ENCODE measurements at regions not wholly inside any gene's neighbourhood (a gene's known extent, or its start where the extent isn't known, plus 50 kb on each side); places are given as distances from the start of the nearest gene placed in this dataset.

DNA sequence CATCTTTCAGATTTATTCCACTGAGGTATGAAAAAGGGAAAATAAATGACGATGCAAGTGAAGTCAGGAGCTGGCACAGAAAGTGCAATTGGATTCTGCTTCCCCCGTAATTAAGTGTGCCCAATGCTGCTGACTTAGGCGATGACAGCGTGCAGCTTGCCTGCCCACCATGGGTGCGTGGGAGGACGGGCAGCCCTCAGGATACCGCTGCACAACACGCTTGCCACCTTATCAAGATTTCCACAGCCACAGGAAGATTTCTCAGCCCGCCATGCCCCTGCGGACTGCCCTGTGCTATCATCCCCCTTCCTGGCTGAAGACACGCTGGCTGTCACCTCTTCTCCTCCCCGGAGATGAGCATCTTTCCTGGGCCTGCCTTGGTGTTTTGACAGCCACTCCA lies 103.3 kb upstream of the BACH2 start:
- TF ChIP-seq, protein P1, sequence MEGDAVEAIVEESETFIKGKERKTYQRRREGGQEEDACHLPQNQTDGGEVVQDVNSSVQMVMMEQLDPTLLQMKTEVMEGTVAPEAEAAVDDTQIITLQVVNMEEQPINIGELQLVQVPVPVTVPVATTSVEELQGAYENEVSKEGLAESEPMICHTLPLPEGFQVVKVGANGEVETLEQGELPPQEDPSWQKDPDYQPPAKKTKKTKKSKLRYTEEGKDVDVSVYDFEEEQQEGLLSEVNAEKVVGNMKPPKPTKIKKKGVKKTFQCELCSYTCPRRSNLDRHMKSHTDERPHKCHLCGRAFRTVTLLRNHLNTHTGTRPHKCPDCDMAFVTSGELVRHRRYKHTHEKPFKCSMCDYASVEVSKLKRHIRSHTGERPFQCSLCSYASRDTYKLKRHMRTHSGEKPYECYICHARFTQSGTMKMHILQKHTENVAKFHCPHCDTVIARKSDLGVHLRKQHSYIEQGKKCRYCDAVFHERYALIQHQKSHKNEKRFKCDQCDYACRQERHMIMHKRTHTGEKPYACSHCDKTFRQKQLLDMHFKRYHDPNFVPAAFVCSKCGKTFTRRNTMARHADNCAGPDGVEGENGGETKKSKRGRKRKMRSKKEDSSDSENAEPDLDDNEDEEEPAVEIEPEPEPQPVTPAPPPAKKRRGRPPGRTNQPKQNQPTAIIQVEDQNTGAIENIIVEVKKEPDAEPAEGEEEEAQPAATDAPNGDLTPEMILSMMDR (IDR thresholded peaks at IDR 0.05): no peak
- no peak for TF ChIP-seq EZH2 (IDR thresholded peaks at IDR 0.05; ENCODE audit: borderline replicate concordance, insufficient read depth, low read depth, low read length, poor library complexity, severe bottlenecking)

Measured in B cell (primary cell).